ENCODE measurements at regions not wholly inside any gene's neighbourhood (a gene's known extent, or its start where the extent isn't known, plus 50 kb on each side); places are given as distances from the start of the nearest gene placed in this dataset.

- TF ChIP-seq CTCF (IDR thresholded peaks at IDR 0.05) (no peak), POLR2A (IDR thresholded peaks at IDR 0.05) (no peak)
These were observed 354.9 kb downstream of the OSR1 start for GRCh38 chr2:19003554-19003953.

Data from thyroid gland (tissue), 4 donors.